ENCODE measurements at regions not wholly inside any gene's neighbourhood (a gene's known extent, or its start where the extent isn't known, plus 50 kb on each side); places are given as distances from the start of the nearest gene placed in this dataset.

DNA sequence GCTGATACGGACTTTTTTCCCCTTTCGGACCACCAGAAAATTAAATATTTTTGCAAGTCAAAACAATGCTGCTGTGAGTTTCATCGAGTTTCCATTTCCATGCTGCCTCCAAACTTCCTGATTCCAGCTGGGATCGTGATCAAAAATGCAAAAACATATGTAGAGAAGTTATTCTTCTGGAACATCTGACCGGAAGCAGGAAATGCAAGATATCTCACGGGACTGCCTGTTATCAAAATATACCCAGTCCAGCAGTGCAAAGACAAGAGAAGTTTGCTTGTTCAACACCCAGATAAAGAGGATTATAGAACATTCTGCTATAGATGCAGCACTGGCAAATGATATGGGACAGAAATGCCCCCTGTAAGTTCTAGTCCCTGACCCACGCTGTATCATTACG, 726.7 kb upstream of the NR2F2 start:
- Histone ChIP-seq H3K14ac (ENCODE audit: low read length) (no peak overlapping the region), H2BK120ac (ENCODE audit: insufficient read depth, low read length, poor library complexity) (no peak overlapping the region), H2AK5ac (ENCODE audit: low read length) (no peak overlapping the region), H2BK5ac (ENCODE audit: low read depth, low read length, poor library complexity) (no peak overlapping the region), H4K12ac (ENCODE audit: low read depth, low read length) (no peak overlapping the region), H3K23ac (ENCODE audit: low read length) (no peak overlapping the region), H3K4ac (ENCODE audit: low read depth, low read length) (no peak overlapping the region), H2AFZ (ENCODE audit: insufficient read depth, low read length, poor library complexity) (no peak overlapping the region), H3K4me3 (ENCODE audit: low read depth, low read length) (no peak overlapping the region), H3K4me1 (ENCODE audit: control insufficient read depth in 1 of 2, insufficient read depth in 2 of 2, low read length in 2 of 2) (no peaks in the 10 kb centered on the region), H3K9me3 (ENCODE audit: insufficient read depth, low read depth, low read length) (no peaks in the 10 kb centered on the region), H3K36me3 (ENCODE audit: control insufficient read depth in 1 of 2, insufficient read depth in 2 of 2, low read length in 2 of 2) (no peaks in the 10 kb centered on the region), H3K79me2 (ENCODE audit: control insufficient read depth, insufficient read depth, low read length, poor library complexity) (no peaks in the 10 kb centered on the region), H3K4me2 (ENCODE audit: low read length) (no peak overlapping the region), H3K18ac (ENCODE audit: low read length) (no peak overlapping the region), H3K9ac (ENCODE audit: low read length) (no peak overlapping the region), H3K27me3 (ENCODE audit: insufficient read depth, low read length) (no peaks in the 10 kb centered on the region), H4K91ac (ENCODE audit: low read depth, low read length) (no peak overlapping the region), H2BK12ac (ENCODE audit: low read length) (no peak overlapping the region), H3K27ac (ENCODE audit: low read depth, low read length) (no peak overlapping the region), H3K79me1 (ENCODE audit: low read length) (no peaks in the 10 kb centered on the region), H4K8ac (ENCODE audit: low read depth, low read length) (no peak overlapping the region)
- no peak for DNase-seq
- WGBS (ENCODE audit: extremely low coverage, insufficient coverage, insufficient read length), result no CpG with 5 or more reads among the region's 8 CpGs

DNA sequence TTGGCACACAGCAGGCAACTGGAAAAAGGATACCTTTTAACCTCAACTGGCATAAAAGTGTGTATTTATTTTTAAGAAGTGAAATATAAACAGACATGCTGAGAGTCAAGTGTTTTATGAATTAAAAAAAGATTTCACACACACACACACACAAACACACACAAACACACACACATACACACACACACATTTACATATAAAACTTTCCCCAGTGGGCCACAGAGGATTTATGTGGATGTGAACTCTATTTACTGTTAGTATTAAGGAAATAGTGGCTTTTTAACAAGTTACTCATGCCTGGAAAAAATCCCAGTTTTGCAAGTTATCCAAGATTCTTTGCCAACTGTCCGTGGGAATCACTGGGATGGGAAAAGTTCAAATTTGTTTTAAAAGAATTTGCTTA, 725.9 kb upstream of the NR2F2 start:
- no peak overlapping the region for H3K4me2 ChIP-seq (ENCODE audit: low read length)
- H2AK5ac ChIP-seq (ENCODE audit: low read length), result no peak overlapping the region
- no peak overlapping the region for H2BK5ac ChIP-seq (ENCODE audit: low read depth, low read length, poor library complexity)
- DNase-seq, result peak in 1 of 2 donors; percentile 23
- H3K23ac ChIP-seq (ENCODE audit: low read length), result no peak overlapping the region
- H3K18ac ChIP-seq (ENCODE audit: low read length), result no peak overlapping the region
- H3K9ac ChIP-seq (ENCODE audit: low read length), result no peak overlapping the region
- H2AFZ ChIP-seq (ENCODE audit: insufficient read depth, low read length, poor library complexity), result no peak overlapping the region
- no peak overlapping the region for H4K91ac ChIP-seq (ENCODE audit: low read depth, low read length)
- H3K4me1 ChIP-seq (ENCODE audit: control insufficient read depth in 1 of 2, insufficient read depth in 2 of 2, low read length in 2 of 2), result no peaks in the 10 kb centered on the region
- no peak overlapping the region for H3K4ac ChIP-seq (ENCODE audit: low read depth, low read length)
- H2BK120ac ChIP-seq (ENCODE audit: insufficient read depth, low read length, poor library complexity), result no peak overlapping the region
- no peak overlapping the region for H4K8ac ChIP-seq (ENCODE audit: low read depth, low read length)
- no peaks in the 10 kb centered on the region for H3K27me3 ChIP-seq (ENCODE audit: insufficient read depth, low read length)
- no peak overlapping the region for H3K4me3 ChIP-seq (ENCODE audit: low read depth, low read length)
- H4K12ac ChIP-seq (ENCODE audit: low read depth, low read length), result no peak overlapping the region
- H3K79me2 ChIP-seq (ENCODE audit: control insufficient read depth, insufficient read depth, low read length, poor library complexity), result no peaks in the 10 kb centered on the region
- H3K36me3 ChIP-seq (ENCODE audit: control insufficient read depth in 1 of 2, insufficient read depth in 2 of 2, low read length in 2 of 2), result no peaks in the 10 kb centered on the region
- H3K9me3 ChIP-seq (ENCODE audit: insufficient read depth, low read depth, low read length), result no peaks in the 10 kb centered on the region
- H3K79me1 ChIP-seq (ENCODE audit: low read length), result no peaks in the 10 kb centered on the region
- H3K27ac ChIP-seq (ENCODE audit: low read depth, low read length), result no peak overlapping the region
- H3K14ac ChIP-seq (ENCODE audit: low read length), result no peak overlapping the region
- no peak overlapping the region for H2BK12ac ChIP-seq (ENCODE audit: low read length)
- WGBS (ENCODE audit: extremely low coverage, insufficient coverage, insufficient read length), result no CpG with 5 or more reads among the region's 1 CpG

DNA sequence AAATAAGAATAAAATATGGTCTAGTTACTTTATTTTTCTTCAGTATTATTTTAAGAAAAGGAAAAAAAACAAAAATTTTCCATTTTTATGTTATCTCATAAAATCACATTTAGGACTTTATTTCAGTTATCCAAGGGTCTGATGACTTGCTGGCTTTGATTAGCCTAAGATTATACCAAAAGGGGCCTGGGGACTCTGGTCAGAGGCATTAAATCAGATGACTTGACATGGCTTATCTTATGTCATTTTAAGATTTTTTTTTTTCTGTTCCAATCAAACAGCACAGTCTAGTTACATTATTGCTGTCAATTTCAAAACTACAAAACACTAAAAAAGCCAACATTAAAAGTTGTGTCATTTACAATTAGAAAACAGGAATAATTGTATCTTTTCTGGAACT, 725.4 kb upstream of the NR2F2 start:
- Histone ChIP-seq H3K27me3 (ENCODE audit: insufficient read depth, low read length) (no peaks in the 10 kb centered on the region), H3K4me1 (ENCODE audit: control insufficient read depth in 1 of 2, insufficient read depth in 2 of 2, low read length in 2 of 2) (no peaks in the 10 kb centered on the region), H3K79me2 (ENCODE audit: control insufficient read depth, insufficient read depth, low read length, poor library complexity) (no peaks in the 10 kb centered on the region), H3K4ac (ENCODE audit: low read depth, low read length) (no peak overlapping the region), H2BK12ac (ENCODE audit: low read length) (no peak overlapping the region), H4K91ac (ENCODE audit: low read depth, low read length) (no peak overlapping the region), H2BK5ac (ENCODE audit: low read depth, low read length, poor library complexity) (no peak overlapping the region), H3K27ac (ENCODE audit: low read depth, low read length) (no peak overlapping the region), H3K9ac (ENCODE audit: low read length) (no peak overlapping the region), H3K9me3 (ENCODE audit: insufficient read depth, low read depth, low read length) (no peaks in the 10 kb centered on the region), H3K79me1 (ENCODE audit: low read length) (no peaks in the 10 kb centered on the region), H2AK5ac (ENCODE audit: low read length) (no peak overlapping the region), H3K23ac (ENCODE audit: low read length) (no peak overlapping the region), H3K18ac (ENCODE audit: low read length) (no peak overlapping the region), H2AFZ (ENCODE audit: insufficient read depth, low read length, poor library complexity) (no peak overlapping the region), H4K12ac (ENCODE audit: low read depth, low read length) (no peak overlapping the region), H3K36me3 (ENCODE audit: control insufficient read depth in 1 of 2, insufficient read depth in 2 of 2, low read length in 2 of 2) (no peaks in the 10 kb centered on the region), H2BK120ac (ENCODE audit: insufficient read depth, low read length, poor library complexity) (no peak overlapping the region), H4K8ac (ENCODE audit: low read depth, low read length) (no peak overlapping the region), H3K14ac (ENCODE audit: low read length) (no peak overlapping the region), H3K4me2 (ENCODE audit: low read length) (no peak overlapping the region), H3K4me3 (ENCODE audit: low read depth, low read length) (no peak overlapping the region)
- no peak for DNase-seq

DNA sequence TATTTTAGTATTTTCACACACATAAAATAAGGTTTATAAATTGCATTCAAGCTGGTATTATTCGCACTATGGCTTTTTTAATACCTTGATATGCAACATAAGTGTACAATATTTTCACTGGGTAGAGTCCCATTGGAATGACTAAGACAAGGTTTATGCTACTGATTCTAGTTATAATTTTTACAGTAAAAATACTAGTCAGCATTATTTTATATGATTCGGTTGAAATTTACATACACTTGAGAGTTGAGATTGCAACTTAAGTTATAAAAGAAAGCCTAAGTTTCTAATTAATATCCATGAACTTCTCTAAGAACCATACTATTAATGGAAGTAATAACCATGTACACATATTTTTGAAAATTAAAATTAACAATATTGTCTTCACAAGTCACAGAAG, 723.9 kb upstream of the NR2F2 start:
- H3K18ac ChIP-seq (ENCODE audit: low read length), result no peak overlapping the region
- H2AFZ ChIP-seq (ENCODE audit: insufficient read depth, low read length, poor library complexity), result no peak overlapping the region
- H3K36me3 ChIP-seq (ENCODE audit: control insufficient read depth in 1 of 2, insufficient read depth in 2 of 2, low read length in 2 of 2), result no peaks in the 10 kb centered on the region
- H2BK12ac ChIP-seq (ENCODE audit: low read length), result no peak overlapping the region
- no peak overlapping the region for H3K4ac ChIP-seq (ENCODE audit: low read depth, low read length)
- no CpG with 5 or more reads among the region's 2 CpGs for WGBS (ENCODE audit: extremely low coverage, insufficient coverage, insufficient read length)
- no peak overlapping the region for H2BK120ac ChIP-seq (ENCODE audit: insufficient read depth, low read length, poor library complexity)
- H4K8ac ChIP-seq (ENCODE audit: low read depth, low read length), result no peak overlapping the region
- no peaks in the 10 kb centered on the region for H3K9me3 ChIP-seq (ENCODE audit: insufficient read depth, low read depth, low read length)
- no peaks in the 10 kb centered on the region for H3K79me1 ChIP-seq (ENCODE audit: low read length)
- DNase-seq, result no peak
- no peaks in the 10 kb centered on the region for H3K79me2 ChIP-seq (ENCODE audit: control insufficient read depth, insufficient read depth, low read length, poor library complexity)
- no peak overlapping the region for H2AK5ac ChIP-seq (ENCODE audit: low read length)
- no peak overlapping the region for H3K27ac ChIP-seq (ENCODE audit: low read depth, low read length)
- H3K14ac ChIP-seq (ENCODE audit: low read length), result no peak overlapping the region
- no peak overlapping the region for H2BK5ac ChIP-seq (ENCODE audit: low read depth, low read length, poor library complexity)
- no peaks in the 10 kb centered on the region for H3K27me3 ChIP-seq (ENCODE audit: insufficient read depth, low read length)
- H3K4me3 ChIP-seq (ENCODE audit: low read depth, low read length), result no peak overlapping the region
- no peak overlapping the region for H3K23ac ChIP-seq (ENCODE audit: low read length)
- H3K4me1 ChIP-seq (ENCODE audit: control insufficient read depth in 1 of 2, insufficient read depth in 2 of 2, low read length in 2 of 2), result no peaks in the 10 kb centered on the region
- H3K9ac ChIP-seq (ENCODE audit: low read length), result no peak overlapping the region
- H4K12ac ChIP-seq (ENCODE audit: low read depth, low read length), result no peak overlapping the region
- no peak overlapping the region for H3K4me2 ChIP-seq (ENCODE audit: low read length)
- no peak overlapping the region for H4K91ac ChIP-seq (ENCODE audit: low read depth, low read length)

DNA sequence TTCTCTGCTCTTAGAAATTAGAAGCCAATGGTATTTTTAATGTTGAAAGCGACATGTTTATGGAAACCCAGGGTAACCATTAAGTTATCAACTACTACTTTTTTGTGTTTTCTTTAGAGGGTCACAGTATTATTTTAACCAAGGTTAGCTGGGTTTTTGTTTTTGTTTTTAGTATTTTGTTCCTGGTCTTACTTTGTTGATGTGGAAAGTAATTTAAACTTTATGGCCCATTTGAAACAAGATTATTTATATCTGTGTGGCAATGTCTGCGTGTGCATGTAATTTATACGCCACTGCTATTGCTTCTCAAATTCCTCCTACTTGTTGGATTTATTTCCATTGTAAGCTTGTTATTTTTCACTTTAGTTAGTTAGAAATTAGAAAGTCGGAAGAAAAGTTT, 722.1 kb upstream of the NR2F2 start:
- no peak overlapping the region for H3K23ac ChIP-seq (ENCODE audit: low read length)

More for the DNA sequence above, 722.1 kb upstream of the NR2F2 start:
- no peak overlapping the region for H4K12ac ChIP-seq (ENCODE audit: low read depth, low read length)
- no peaks in the 10 kb centered on the region for H3K27me3 ChIP-seq (ENCODE audit: insufficient read depth, low read length)
- H3K18ac ChIP-seq (ENCODE audit: low read length), result no peak overlapping the region
- no peak overlapping the region for H4K8ac ChIP-seq (ENCODE audit: low read depth, low read length)
- no peaks in the 10 kb centered on the region for H3K79me1 ChIP-seq (ENCODE audit: low read length)
- H3K79me2 ChIP-seq (ENCODE audit: control insufficient read depth, insufficient read depth, low read length, poor library complexity), result no peaks in the 10 kb centered on the region
- H3K27ac ChIP-seq (ENCODE audit: low read depth, low read length), result no peak overlapping the region
- no peaks in the 10 kb centered on the region for H3K4me1 ChIP-seq (ENCODE audit: control insufficient read depth in 1 of 2, insufficient read depth in 2 of 2, low read length in 2 of 2)
- no peak overlapping the region for H2AK5ac ChIP-seq (ENCODE audit: low read length)
- no peak overlapping the region for H2BK12ac ChIP-seq (ENCODE audit: low read length)
- no peak overlapping the region for H3K4me2 ChIP-seq (ENCODE audit: low read length)
- no peak overlapping the region for H2BK5ac ChIP-seq (ENCODE audit: low read depth, low read length, poor library complexity)
- no peak overlapping the region for H3K14ac ChIP-seq (ENCODE audit: low read length)
- no peak overlapping the region for H4K91ac ChIP-seq (ENCODE audit: low read depth, low read length)
- H3K9me3 ChIP-seq (ENCODE audit: insufficient read depth, low read depth, low read length), result no peaks in the 10 kb centered on the region
- no peak overlapping the region for H3K4ac ChIP-seq (ENCODE audit: low read depth, low read length)
- H3K9ac ChIP-seq (ENCODE audit: low read length), result no peak overlapping the region
- H2BK120ac ChIP-seq (ENCODE audit: insufficient read depth, low read length, poor library complexity), result no peak overlapping the region
- H3K36me3 ChIP-seq (ENCODE audit: control insufficient read depth in 1 of 2, insufficient read depth in 2 of 2, low read length in 2 of 2), result no peaks in the 10 kb centered on the region
- DNase-seq, result no peak
- no peak overlapping the region for H3K4me3 ChIP-seq (ENCODE audit: low read depth, low read length)
- no peak overlapping the region for H2AFZ ChIP-seq (ENCODE audit: insufficient read depth, low read length, poor library complexity)
- WGBS (ENCODE audit: extremely low coverage, insufficient coverage, insufficient read length), result no CpG with 5 or more reads among the region's 4 CpGs

All from trophoblast cell (in vitro differentiated cells and primary cell).